ENCODE measurements at regions not wholly inside any gene's neighbourhood (a gene's known extent, or its start where the extent isn't known, plus 50 kb on each side); places are given as distances from the start of the nearest gene placed in this dataset.

GRCh38 chr6:23371132-23371915 lies 754.7 kb upstream of the NRSN1 start:
- Histone ChIP-seq H3K36me3 (no peaks in the 10 kb centered on the region), H3K4me3 (ENCODE audit: low read depth, low read length) (no peak overlapping the region), H3K9me3 (ENCODE audit: severe bottlenecking) (no peaks in the 10 kb centered on the region), H3K27me3 (ENCODE audit: insufficient read depth, low read depth, severe bottlenecking) (no peaks in the 10 kb centered on the region), H3K27ac (no peak overlapping the region)
- TF ChIP-seq CTCF (IDR thresholded peaks at IDR 0.05; ENCODE audit: low read depth, low read length) = no peak
- DNase-seq = no peak

GRCh38 chr6:23377830-23378229 lies 748.2 kb upstream of the NRSN1 start:
- H3K36me3 ChIP-seq = no peaks in the 10 kb centered on the region
- no peaks in the 10 kb centered on the region for H3K9me3 ChIP-seq (ENCODE audit: severe bottlenecking)
- H3K27ac ChIP-seq = no peak overlapping the region
- DNase-seq = no peak
- H3K4me3 ChIP-seq (ENCODE audit: low read depth, low read length) = no peak overlapping the region
- no peaks in the 10 kb centered on the region for H3K27me3 ChIP-seq (ENCODE audit: insufficient read depth, low read depth, severe bottlenecking)
- no peak for TF ChIP-seq CTCF (IDR thresholded peaks at IDR 0.05; ENCODE audit: low read depth, low read length)

- DNase-seq = no peak
- no peak overlapping the region for H3K4me3 ChIP-seq (ENCODE audit: low read depth, low read length)
- TF ChIP-seq CTCF (IDR thresholded peaks at IDR 0.05; ENCODE audit: low read depth, low read length) = no peak
These were observed 745.5 kb upstream of the NRSN1 start for GRCh38 chr6:23380465-23380864.

GRCh38 chr6:23388086-23388783 lies 737.8 kb upstream of the NRSN1 start:
- no peak overlapping the region for H3K27ac ChIP-seq
- no peaks in the 10 kb centered on the region for H3K9me3 ChIP-seq (ENCODE audit: severe bottlenecking)
- no peaks in the 10 kb centered on the region for H3K36me3 ChIP-seq
- TF ChIP-seq CTCF (IDR thresholded peaks at IDR 0.05; ENCODE audit: low read depth, low read length) = no peak
- H3K27me3 ChIP-seq (ENCODE audit: insufficient read depth, low read depth, severe bottlenecking) = no peaks in the 10 kb centered on the region
- H3K4me3 ChIP-seq (ENCODE audit: low read depth, low read length) = no peak overlapping the region
- DNase-seq = no peak

More at GRCh38 chr6:23380465-23380864, 745.5 kb upstream of the NRSN1 start:
- Histone ChIP-seq H3K9me3 (ENCODE audit: severe bottlenecking) (no peaks in the 10 kb centered on the region), H3K27me3 (ENCODE audit: insufficient read depth, low read depth, severe bottlenecking) (no peaks in the 10 kb centered on the region), H3K36me3 (no peaks in the 10 kb centered on the region), H3K27ac (no peak overlapping the region)

- Histone ChIP-seq H3K27ac (no peak overlapping the region), H3K27me3 (ENCODE audit: insufficient read depth, low read depth, severe bottlenecking) (no peaks in the 10 kb centered on the region), H3K4me3 (ENCODE audit: low read depth, low read length) (no peak overlapping the region), H3K36me3 (no peaks in the 10 kb centered on the region), H3K9me3 (ENCODE audit: severe bottlenecking) (no peaks in the 10 kb centered on the region)
- no peak for TF ChIP-seq CTCF (IDR thresholded peaks at IDR 0.05; ENCODE audit: low read depth, low read length)
- DNase-seq = no peak
These were observed 736.6 kb upstream of the NRSN1 start for GRCh38 chr6:23389386-23389785.
